BLaER1 treated with 17β-estradiol and CSF1 and Interleukin-3, amounts not matched to agents 10 nM and 100 nM (cell line): ENCODE measurements at regions not wholly inside any gene's neighbourhood (a gene's known extent, or its start where the extent isn't known, plus 50 kb on each side); places are given as distances from the start of the nearest gene placed in this dataset.

Experiments
- H3K27ac ChIP-seq, 11 experiments: shearing (Covaris generic); formaldehyde crosslinking; 2 replicates each; pipeline ENCODE4 v1.8.1; 2022
- H3K27me3 ChIP-seq, 11 experiments: shearing (Covaris generic); formaldehyde crosslinking; 2 replicates each; pipeline ENCODE4 v1.8.1; 2022
- H3K36me3 ChIP-seq, 11 experiments: shearing (Covaris generic); formaldehyde crosslinking; 2 replicates each; pipeline ENCODE4 v1.8.1; 2022
- H3K4me1 ChIP-seq, 10 experiments: shearing (Covaris generic); formaldehyde crosslinking; 2 replicates each; pipeline ENCODE4 v1.8.1; 2022
- H3K4me2 ChIP-seq, 11 experiments: shearing (Covaris generic); formaldehyde crosslinking; 2 replicates each; pipeline ENCODE4 v1.8.1; 2022
- H3K4me3 ChIP-seq, 10 experiments: shearing (Covaris generic); formaldehyde crosslinking; 2 replicates each; pipeline ENCODE4 v1.8.1; 2022
- H3K9ac ChIP-seq, 11 experiments: shearing (Covaris generic); formaldehyde crosslinking; 2 replicates each; pipeline ENCODE4 v1.8.1; 2022
- H3K9me3 ChIP-seq, 11 experiments: shearing (Covaris generic); formaldehyde crosslinking; replicated peaks in 1 of 11; 2 replicates each; pipeline ENCODE4 v1.8.1; 2022
- H4K20me1 ChIP-seq, 11 experiments: shearing (Covaris generic); formaldehyde crosslinking; 2 replicates each; pipeline ENCODE4 v1.8.1; 2022
- Cebpa-rat ChIP-seq, 11 experiments: shearing (Covaris generic); IDR thresholded peaks; 2 replicates each; pipeline ENCODE4 v1.8.1; 2022

DNA sequence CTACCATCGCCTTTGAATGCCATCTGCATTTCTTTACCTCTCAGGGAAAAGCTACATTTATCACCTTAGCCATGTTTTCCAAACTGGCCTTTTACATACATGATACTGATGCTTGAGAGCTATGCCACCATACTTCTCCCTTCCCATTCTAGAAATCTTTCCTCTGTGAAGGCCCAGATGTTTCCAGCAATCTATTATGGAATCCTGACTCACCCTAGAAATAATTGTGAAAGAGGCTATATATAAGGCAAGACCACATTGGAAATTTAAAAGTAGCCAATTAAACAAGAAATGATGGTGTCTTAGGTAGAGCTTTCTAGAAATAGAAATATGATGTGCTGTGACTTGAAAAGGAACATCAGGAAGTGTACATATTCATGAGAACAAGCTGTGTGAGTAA lies 389.7 kb downstream of the INHBA start:
- Histone ChIP-seq H3K4me1 (no peaks in the 10 kb centered on the region), H3K27me3 (no peaks in the 10 kb centered on the region), H3K36me3 (no peaks in the 10 kb centered on the region), H3K4me2 (no peak overlapping the region), H3K27ac (no peak overlapping the region), H3K9me3 (peaks cover 0 to 7% (median 2%) of the 10 kb centered on the region in 11 experiments; a peak in 8 of 22 replicates), H3K4me3 (no peak overlapping the region), H4K20me1 (no peaks in the 10 kb centered on the region), H3K9ac (no peak overlapping the region)
- TF ChIP-seq Cebpa-rat (IDR thresholded peaks at IDR 0.05) = no peak

DNA sequence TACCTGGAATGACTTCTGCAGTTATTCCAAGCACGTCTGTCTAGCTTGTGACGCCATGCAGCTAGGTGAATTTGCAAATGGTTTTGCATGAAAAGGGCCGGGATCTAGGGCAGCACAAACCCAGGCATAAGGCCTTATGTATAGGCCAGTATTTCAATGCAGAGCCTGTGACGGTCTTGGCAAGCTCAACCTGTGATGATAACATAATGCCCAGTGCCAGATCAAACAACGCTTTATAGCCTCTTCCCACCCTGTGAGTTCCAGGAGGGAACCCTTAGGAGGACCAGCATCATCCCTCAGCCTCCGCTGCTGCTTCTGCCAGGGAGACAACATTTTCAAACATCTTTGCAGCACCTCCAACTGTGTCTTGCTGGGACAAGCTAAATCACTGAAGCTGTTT lies 390.7 kb downstream of the INHBA start:
- Histone ChIP-seq H3K4me1 (no peaks in the 10 kb centered on the region), H3K4me3 (no peak overlapping the region), H3K27me3 (no peaks in the 10 kb centered on the region), H3K36me3 (no peaks in the 10 kb centered on the region), H3K9ac (no peak overlapping the region), H4K20me1 (no peaks in the 10 kb centered on the region), H3K9me3 (no peaks in the 10 kb centered on the region), H3K27ac (no peak overlapping the region), H3K4me2 (no peak overlapping the region)
- no peak for TF ChIP-seq Cebpa-rat (IDR thresholded peaks at IDR 0.05)

DNA sequence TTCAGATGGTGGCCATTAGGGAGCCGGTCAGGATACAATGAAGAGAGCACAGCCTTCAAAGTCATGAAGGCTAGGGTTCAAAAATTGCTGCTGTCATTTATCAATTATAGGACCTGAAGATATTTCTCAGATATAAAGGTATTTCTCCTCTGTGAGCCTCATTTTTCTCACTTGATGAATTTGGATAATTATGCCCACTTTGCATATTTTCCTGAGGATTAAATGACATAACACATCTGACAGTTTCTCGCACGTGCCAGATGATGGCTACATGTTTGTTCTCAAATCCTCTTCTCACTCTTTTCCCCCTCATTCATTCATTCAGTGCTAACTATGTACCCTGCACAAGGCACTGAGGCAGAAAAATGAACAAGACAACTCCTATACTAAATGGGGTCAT lies 391.6 kb downstream of the INHBA start:
- Histone ChIP-seq H3K36me3 (no peaks in the 10 kb centered on the region), H3K27ac (no peak overlapping the region), H3K4me1 (no peaks in the 10 kb centered on the region), H3K4me2 (no peak overlapping the region), H3K27me3 (no peaks in the 10 kb centered on the region), H3K4me3 (no peak overlapping the region), H3K9me3 (no peaks in the 10 kb centered on the region), H3K9ac (no peak overlapping the region), H4K20me1 (no peaks in the 10 kb centered on the region)
- TF ChIP-seq Cebpa-rat (IDR thresholded peaks at IDR 0.05) = no peak

DNA sequence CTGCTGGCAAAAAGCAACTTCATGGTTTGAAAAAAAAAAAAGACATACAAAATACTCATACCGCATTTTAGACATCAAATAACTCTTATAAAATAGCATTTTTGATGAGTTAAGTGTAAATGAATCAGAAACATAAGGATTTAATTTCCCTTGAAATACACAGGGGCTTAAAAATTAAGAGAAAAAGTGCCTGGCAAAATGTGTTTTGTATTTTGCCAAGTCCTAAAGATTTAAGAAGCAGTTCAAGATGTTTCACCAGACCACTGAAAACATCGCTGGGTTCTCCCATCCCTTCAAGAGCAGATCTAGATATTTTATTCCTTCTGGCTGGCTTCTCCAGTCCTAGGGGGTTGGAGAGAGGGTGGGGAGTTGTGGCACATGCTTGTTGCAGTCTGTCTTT lies 396.4 kb downstream of the INHBA start:
- Histone ChIP-seq H3K27ac (no peak overlapping the region), H3K4me2 (no peak overlapping the region), H3K9ac (no peak overlapping the region), H4K20me1 (no peaks in the 10 kb centered on the region), H3K36me3 (no peaks in the 10 kb centered on the region), H3K9me3 (no peaks in the 10 kb centered on the region; a peak in 1 of 22 replicates), H3K4me1 (peaks cover 0 to 13% (median 0%) of the 10 kb centered on the region in 10 experiments; a peak in 3 of 20 replicates), H3K4me3 (no peak overlapping the region), H3K27me3 (no peaks in the 10 kb centered on the region)
- TF ChIP-seq Cebpa-rat (IDR thresholded peaks at IDR 0.05) = no peak

DNA sequence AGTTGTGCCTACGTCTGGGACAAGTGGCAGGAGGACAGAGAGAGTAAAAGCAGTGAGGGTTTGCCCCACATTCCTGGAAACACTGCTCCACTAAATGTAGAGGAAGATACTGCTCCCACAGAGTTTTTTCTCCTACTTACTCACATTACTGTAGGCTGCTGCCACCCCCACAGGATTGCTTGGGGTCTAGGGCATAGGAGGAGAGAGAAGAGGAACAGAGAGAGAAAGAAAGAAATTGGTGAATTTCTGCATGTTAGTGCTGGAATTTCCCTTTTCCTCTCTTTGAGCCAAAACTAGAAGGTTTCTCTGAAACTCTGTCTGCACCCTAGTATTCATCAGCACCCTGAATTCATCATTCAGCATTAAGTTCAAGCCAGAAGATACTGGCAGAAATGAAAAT lies 397.9 kb downstream of the INHBA start:
- no peak for TF ChIP-seq Cebpa-rat (IDR thresholded peaks at IDR 0.05)

DNA sequence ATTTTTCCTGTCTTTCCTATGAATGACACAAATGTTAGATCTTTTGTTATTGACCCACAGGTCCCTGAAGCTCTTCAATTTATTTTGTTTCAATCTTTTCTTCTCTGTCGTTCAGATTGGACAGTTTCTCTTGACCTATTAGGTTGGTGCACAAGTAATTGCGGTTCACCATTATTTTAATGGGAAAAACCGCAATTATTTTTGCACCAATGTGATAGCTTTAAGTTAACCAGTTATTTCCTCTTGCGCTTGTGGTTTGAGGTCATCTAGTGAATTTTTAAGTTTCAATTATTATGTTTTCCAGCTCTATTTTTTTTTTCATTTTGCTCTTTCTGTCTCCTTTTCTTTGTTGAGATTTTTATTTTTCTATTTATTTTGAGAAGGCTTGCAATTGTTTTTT lies 399.2 kb downstream of the INHBA start:
- Histone ChIP-seq H4K20me1 (no peaks in the 10 kb centered on the region), H3K4me2 (no peak overlapping the region), H3K4me3 (no peak overlapping the region), H3K27me3 (no peaks in the 10 kb centered on the region), H3K27ac (no peak overlapping the region), H3K9ac (no peak overlapping the region), H3K4me1 (peaks cover 0 to 13% (median 0%) of the 10 kb centered on the region in 10 experiments; a peak in 3 of 20 replicates), H3K9me3 (no peaks in the 10 kb centered on the region; a peak in 1 of 22 replicates), H3K36me3 (no peaks in the 10 kb centered on the region)
- TF ChIP-seq Cebpa-rat (IDR thresholded peaks at IDR 0.05) = no peak

More for the DNA sequence above, 397.9 kb downstream of the INHBA start:
- Histone ChIP-seq H3K9ac (no peak overlapping the region), H3K27ac (no peak overlapping the region), H3K27me3 (no peaks in the 10 kb centered on the region), H3K4me2 (peak overlapping the region in 2 of 11 experiments; percentile 24 to 37; a peak in 3 of 22 replicates), H3K9me3 (no peaks in the 10 kb centered on the region; a peak in 1 of 22 replicates), H3K4me3 (no peak overlapping the region), H3K36me3 (no peaks in the 10 kb centered on the region), H4K20me1 (no peaks in the 10 kb centered on the region), H3K4me1 (peaks cover 0 to 13% (median 0%) of the 10 kb centered on the region in 10 experiments; a peak in 3 of 20 replicates)

DNA sequence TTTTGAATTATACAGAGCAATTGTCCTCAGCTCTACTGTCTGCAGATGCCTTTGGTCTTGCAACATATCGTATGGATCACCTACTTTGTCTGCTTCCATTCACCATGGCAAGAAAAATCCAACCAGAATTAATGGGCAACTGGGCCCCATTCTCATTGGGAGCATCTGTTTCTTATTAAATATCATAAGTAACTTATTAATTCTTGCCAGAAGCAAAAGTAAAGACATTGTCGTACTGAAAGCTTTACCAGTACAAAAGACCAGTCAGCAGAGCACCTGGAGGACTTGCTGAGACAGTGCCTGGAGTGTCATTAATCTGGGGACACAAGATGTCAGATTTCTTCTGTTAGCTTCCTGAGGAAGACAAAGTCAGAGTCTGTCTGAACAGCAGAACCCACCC lies 404.5 kb downstream of the INHBA start:
- H3K4me3 ChIP-seq = no peak overlapping the region
- no peak overlapping the region for H3K4me2 ChIP-seq
- no peaks in the 10 kb centered on the region for H3K4me1 ChIP-seq
- no peaks in the 10 kb centered on the region for H3K36me3 ChIP-seq
- H3K9me3 ChIP-seq = no peaks in the 10 kb centered on the region
- TF ChIP-seq Cebpa-rat (IDR thresholded peaks at IDR 0.05) = no peak
- no peak overlapping the region for H3K27ac ChIP-seq
- no peak overlapping the region for H3K9ac ChIP-seq
- no peaks in the 10 kb centered on the region for H4K20me1 ChIP-seq
- no peaks in the 10 kb centered on the region for H3K27me3 ChIP-seq

DNA sequence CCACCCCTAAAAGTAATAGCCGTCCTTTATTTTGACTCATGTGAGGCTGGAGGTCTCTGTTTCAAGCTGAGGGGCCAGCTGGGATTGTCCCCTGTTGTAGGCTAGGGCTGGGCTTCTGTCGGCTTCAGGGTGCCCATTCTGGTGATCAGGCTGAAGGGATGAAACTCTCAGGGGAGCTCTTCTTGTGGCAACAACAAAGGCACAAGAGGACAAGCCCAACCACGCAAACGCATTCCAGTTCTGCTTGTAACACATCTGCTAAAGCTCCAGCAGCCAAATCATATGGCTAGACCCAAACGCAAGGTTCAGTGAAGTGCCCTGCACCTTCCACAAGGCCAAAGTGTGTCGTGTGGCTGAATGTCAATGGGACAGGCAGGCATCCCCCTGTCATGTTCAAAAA lies 405.7 kb downstream of the INHBA start:
- Histone ChIP-seq H4K20me1 (no peaks in the 10 kb centered on the region), H3K27me3 (no peaks in the 10 kb centered on the region), H3K36me3 (no peaks in the 10 kb centered on the region), H3K4me3 (no peak overlapping the region), H3K4me1 (no peaks in the 10 kb centered on the region), H3K9me3 (no peaks in the 10 kb centered on the region), H3K4me2 (no peak overlapping the region), H3K27ac (no peak overlapping the region), H3K9ac (no peak overlapping the region)
- no peak for TF ChIP-seq Cebpa-rat (IDR thresholded peaks at IDR 0.05)

DNA sequence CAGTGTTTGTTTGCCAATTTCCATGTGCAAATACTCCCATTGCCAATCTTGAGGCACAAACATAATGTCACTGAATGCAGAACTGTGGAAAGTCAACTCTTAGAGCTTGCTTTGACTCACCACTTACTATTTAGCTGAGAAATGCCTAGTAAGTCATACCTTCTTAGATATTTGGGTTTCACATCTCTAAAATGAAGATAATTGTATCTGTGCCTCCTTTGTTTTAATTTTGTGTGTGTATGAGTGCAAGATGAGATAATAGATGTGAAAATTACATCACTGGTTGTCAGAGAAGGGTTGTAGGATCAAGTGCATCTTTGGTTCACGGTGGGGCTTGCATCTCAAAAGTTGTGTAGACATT lies 407.5 kb downstream of the INHBA start:
- Histone ChIP-seq H3K27me3 (no peaks in the 10 kb centered on the region), H3K4me2 (no peak overlapping the region), H3K27ac (no peak overlapping the region), H3K9me3 (no peaks in the 10 kb centered on the region), H3K9ac (no peak overlapping the region), H4K20me1 (no peaks in the 10 kb centered on the region), H3K4me1 (no peaks in the 10 kb centered on the region), H3K4me3 (no peak overlapping the region), H3K36me3 (no peaks in the 10 kb centered on the region)
- TF ChIP-seq Cebpa-rat (IDR thresholded peaks at IDR 0.05) = no peak

DNA sequence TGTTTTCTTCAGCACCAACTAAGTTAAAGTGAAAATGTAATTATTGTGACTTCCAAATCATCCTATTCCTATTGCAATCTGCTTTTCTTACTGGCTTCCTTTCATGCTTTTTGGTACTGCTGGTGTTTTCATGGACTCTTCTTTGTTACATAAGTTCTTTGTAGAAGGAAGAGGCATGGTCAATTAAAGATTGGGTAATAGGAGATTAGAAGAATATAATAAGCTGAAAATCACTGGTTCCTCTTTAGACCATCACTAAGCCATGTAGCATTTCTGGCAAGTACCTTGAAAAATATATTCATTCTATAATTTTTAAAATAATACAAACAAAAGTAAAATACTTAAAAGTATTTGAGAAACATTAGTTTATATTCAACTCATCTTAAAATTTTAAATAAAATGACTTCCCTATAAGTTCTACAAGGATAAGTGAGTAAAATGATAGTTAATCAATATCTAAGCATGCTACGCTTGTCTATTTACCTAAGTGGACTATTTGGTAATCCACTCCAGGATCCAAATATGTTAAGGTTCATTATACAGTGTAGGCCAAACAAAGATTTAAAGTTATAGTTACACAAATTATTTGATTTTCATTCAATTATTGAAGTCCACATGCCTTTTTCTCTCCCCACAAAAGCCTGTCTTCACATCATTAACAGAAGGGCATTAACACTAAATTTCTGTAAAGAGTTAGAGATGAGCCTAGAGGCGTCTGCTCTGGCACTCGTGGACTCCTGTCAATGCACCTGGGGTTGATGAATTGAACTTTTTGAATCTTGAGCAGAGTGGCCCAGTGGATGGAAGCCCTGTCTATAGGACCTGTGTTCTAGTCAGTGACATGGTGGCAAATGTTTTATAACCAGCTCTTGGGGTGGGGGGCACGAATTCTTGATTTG lies 408.1 kb downstream of the INHBA start:
- no peak overlapping the region for H3K4me3 ChIP-seq
- H3K36me3 ChIP-seq = no peaks in the 10 kb centered on the region
- no peak overlapping the region for H3K4me2 ChIP-seq
- H3K4me1 ChIP-seq = no peaks in the 10 kb centered on the region
- no peak overlapping the region for H3K27ac ChIP-seq
- H3K9me3 ChIP-seq = no peaks in the 10 kb centered on the region
- H4K20me1 ChIP-seq = no peaks in the 10 kb centered on the region
- TF ChIP-seq Cebpa-rat (IDR thresholded peaks at IDR 0.05) = no peak
- no peaks in the 10 kb centered on the region for H3K27me3 ChIP-seq
- H3K9ac ChIP-seq = no peak overlapping the region
